ENCODE measurements at regions not wholly inside any gene's neighbourhood (a gene's known extent, or its start where the extent isn't known, plus 50 kb on each side); places are given as distances from the start of the nearest gene placed in this dataset.

DNA sequence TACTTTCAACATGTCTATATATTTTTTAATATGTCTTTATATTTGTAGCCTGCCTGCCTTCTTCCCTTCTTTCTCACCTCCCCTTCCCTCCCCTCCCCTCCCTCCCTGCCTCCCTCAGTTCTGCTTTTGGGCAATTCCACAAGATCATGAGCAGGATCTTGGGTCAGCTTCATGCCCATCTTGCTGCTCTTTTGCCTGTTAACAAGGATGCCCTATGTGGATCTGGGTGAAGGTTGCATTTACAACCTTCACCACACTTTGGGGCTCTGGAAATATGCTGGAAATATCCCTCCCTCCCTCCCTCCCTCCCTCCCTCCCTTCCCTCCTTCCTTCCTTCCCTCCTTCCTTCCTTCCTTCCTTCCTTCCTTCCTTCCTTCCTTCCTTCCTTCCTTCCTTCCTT lies 334.1 kb upstream of the FAM98A start:
- H3K27me3 ChIP-seq: no peaks in the 10 kb centered on the region
- no peaks in the 10 kb centered on the region for H3K9me3 ChIP-seq
- intact Hi-C loops (cut with DNase I): no loop called here
- no peak for DNase-seq
- no peaks in the 10 kb centered on the region for H3K4me1 ChIP-seq
- no peak overlapping the region for H3K27ac ChIP-seq
- TF ChIP-seq, protein P1, sequence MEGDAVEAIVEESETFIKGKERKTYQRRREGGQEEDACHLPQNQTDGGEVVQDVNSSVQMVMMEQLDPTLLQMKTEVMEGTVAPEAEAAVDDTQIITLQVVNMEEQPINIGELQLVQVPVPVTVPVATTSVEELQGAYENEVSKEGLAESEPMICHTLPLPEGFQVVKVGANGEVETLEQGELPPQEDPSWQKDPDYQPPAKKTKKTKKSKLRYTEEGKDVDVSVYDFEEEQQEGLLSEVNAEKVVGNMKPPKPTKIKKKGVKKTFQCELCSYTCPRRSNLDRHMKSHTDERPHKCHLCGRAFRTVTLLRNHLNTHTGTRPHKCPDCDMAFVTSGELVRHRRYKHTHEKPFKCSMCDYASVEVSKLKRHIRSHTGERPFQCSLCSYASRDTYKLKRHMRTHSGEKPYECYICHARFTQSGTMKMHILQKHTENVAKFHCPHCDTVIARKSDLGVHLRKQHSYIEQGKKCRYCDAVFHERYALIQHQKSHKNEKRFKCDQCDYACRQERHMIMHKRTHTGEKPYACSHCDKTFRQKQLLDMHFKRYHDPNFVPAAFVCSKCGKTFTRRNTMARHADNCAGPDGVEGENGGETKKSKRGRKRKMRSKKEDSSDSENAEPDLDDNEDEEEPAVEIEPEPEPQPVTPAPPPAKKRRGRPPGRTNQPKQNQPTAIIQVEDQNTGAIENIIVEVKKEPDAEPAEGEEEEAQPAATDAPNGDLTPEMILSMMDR (IDR thresholded peaks at IDR 0.05): no peak
- TF ChIP-seq POLR2A (IDR thresholded peaks at IDR 0.05): no peak
- no peaks in the 10 kb centered on the region for H3K36me3 ChIP-seq
- no peak overlapping the region for H3K4me3 ChIP-seq

DNA sequence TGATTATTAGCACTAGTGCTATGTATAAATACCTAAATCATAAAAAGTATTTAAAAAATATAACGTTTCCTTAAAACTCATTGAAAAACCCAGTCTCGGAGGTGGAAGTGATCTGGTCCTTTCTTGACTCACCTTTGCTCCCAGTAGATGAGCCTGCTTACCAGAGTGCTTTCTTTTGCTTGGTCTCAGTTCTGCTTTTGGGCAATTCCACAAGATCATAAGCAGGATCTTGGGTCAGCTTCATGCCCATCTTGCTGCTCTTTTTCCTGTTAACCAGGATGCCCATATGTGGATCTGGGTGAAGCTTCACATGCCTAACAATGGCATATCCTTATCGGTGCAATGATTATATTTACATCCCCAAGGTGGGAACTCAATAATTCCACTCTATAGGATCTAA lies 332.1 kb upstream of the FAM98A start:
- WGBS, 2 donors: 81 to 90% methylated on average over 3 of the region's 3 CpGs
- no peak for DNase-seq
- intact Hi-C loops (cut with DNase I): no loop called here

DNA sequence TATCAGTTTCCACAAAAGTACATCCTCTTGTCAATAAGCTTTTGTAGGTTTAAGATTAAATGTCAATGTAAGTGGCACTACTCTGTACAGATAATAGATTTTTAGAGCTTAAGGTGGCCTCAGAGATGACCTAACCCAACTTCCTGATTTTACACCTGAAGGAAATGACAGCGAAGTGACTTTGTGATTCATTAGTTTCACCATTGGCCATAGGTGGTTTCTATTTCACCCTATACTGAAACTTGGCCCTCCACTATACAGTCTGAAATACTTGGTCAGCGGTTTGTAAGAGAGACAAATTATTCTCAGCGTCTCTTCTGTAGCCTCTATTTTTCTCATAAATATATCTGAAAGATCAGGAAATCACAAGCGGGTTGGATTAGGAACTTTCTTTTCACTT lies 330.4 kb upstream of the FAM98A start:
- intact Hi-C loops (cut with DNase I): no loop called here
- Histone ChIP-seq H3K27ac (no peak overlapping the region), H3K9me3 (no peaks in the 10 kb centered on the region), H3K4me3 (no peak overlapping the region), H3K27me3 (no peaks in the 10 kb centered on the region), H3K36me3 (no peaks in the 10 kb centered on the region), H3K4me1 (no peaks in the 10 kb centered on the region)
- no peak for TF ChIP-seq POLR2A (IDR thresholded peaks at IDR 0.05)
- TF ChIP-seq, protein P1 (IDR thresholded peaks at IDR 0.05): no peak
- WGBS, 2 donors: 78 to 84% methylated on average over 4 of the region's 4 CpGs
- DNase-seq: no peak

More for the DNA sequence above, 332.1 kb upstream of the FAM98A start:
- Histone ChIP-seq H3K36me3 (no peaks in the 10 kb centered on the region), H3K9me3 (no peaks in the 10 kb centered on the region), H3K27ac (no peak overlapping the region), H3K4me3 (no peak overlapping the region), H3K4me1 (no peaks in the 10 kb centered on the region), H3K27me3 (no peaks in the 10 kb centered on the region)
- TF ChIP-seq, protein P1 (IDR thresholded peaks at IDR 0.05): no peak
- TF ChIP-seq POLR2A (IDR thresholded peaks at IDR 0.05): no peak

DNA sequence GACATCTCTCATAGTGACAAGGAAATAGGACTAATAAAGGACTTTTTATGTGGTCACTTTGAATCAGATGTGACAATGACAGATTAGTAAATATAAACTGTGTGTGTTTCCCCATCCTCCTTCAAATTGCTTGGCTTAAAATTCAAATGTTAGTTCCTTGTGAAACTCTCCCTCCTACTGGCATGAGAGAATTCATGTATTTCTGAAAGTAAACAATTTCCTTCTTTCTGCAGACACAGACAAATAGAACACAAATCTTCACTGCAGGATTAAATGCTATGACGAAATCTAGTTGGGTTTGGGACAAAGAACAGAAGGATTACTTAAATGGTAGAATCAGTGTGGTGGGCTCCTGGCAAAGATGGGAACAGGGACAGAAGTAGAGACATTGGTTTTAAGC lies 328.7 kb upstream of the FAM98A start:
- TF ChIP-seq, protein P1 (IDR thresholded peaks at IDR 0.05): no peak
- TF ChIP-seq POLR2A (IDR thresholded peaks at IDR 0.05): no peak
- H3K4me1 ChIP-seq: no peaks in the 10 kb centered on the region
- H3K4me3 ChIP-seq: no peak overlapping the region

DNA sequence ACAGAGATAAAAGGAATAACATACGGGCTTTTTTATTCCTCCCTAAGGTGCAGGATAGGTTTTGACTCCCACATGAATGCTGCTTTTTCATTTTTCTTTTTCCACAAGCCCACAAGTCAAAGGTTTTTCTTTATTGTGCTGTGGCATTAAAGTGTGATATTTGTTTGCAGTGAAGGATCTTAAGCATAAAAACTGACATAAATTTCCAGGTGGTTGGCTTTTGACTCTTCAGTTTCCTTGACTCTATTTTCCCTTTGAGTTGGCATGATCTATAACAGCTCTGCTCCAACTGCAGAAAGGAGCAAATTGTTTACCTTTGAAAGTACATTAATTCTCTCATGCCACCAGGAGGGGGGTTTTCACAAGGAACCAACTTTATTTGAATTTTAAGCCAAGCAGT lies 326.2 kb upstream of the FAM98A start:
- 44 to 50% methylated on average over 1 of the region's 1 CpG for WGBS, 2 donors

More for the DNA sequence above, 328.7 kb upstream of the FAM98A start:
- intact Hi-C loops (cut with DNase I): no loop called here
- whole genome bisulfite sequencing, 2 donors: 38 to 59% methylated on average over 1 of the region's 1 CpG
- Histone ChIP-seq H3K9me3 (no peaks in the 10 kb centered on the region), H3K36me3 (no peaks in the 10 kb centered on the region), H3K27me3 (no peaks in the 10 kb centered on the region), H3K27ac (no peak overlapping the region)
- no peak for DNase-seq

More for the DNA sequence above, 326.2 kb upstream of the FAM98A start:
- intact Hi-C loops (cut with DNase I): no loop called here
- Histone ChIP-seq H3K27ac (no peak overlapping the region), H3K4me1 (no peaks in the 10 kb centered on the region), H3K4me3 (no peak overlapping the region), H3K27me3 (no peaks in the 10 kb centered on the region), H3K36me3 (no peaks in the 10 kb centered on the region), H3K9me3 (no peaks in the 10 kb centered on the region)
- TF ChIP-seq, protein P1 (IDR thresholded peaks at IDR 0.05): no peak
- no peak for TF ChIP-seq POLR2A (IDR thresholded peaks at IDR 0.05)
- DNase-seq: no peak
